ENCODE measurements at regions not wholly inside any gene's neighbourhood (a gene's known extent, or its start where the extent isn't known, plus 50 kb on each side); places are given as distances from the start of the nearest gene placed in this dataset.

GRCh38 chr11:98227278-98227677 lies 793.5 kb upstream of the CNTN5 start:
- Histone ChIP-seq H3K27me3 (ENCODE audit: low read depth) (no peaks in the 10 kb centered on the region), H3K36me3 (no peaks in the 10 kb centered on the region), H3K4me3 (no peak overlapping the region), H3K9me3 (no peaks in the 10 kb centered on the region), H3K27ac (no peak overlapping the region), H3K4me1 (no peaks in the 10 kb centered on the region)
- ATAC-seq = no peak
- no peak for TF ChIP-seq CTCF (IDR thresholded peaks at IDR 0.05)
- DNase-seq = no peak
- intact Hi-C loops (cut with DNase I) = no loop called here

DNA sequence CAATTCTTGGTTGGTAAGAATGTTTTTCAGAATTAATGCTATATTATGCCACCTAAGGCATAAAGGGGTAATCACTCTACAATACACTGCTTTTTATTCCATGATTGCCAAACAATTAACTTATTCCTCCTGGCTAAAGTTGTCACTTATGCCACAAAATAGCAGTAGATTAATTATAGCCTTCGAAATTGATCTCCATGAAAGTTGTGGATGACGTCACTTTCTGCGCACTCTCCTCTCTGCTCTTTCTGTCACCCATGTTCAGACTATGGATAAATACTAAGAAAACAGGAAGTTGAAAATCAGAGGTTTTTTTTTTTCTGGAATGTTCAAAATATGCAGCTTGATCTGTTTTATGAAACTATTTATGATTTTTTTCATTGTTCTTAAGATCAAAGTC lies 790.1 kb upstream of the CNTN5 start:
- no peak for ATAC-seq
- no peak for DNase-seq
- Histone ChIP-seq H3K9me3 (no peaks in the 10 kb centered on the region), H3K36me3 (no peaks in the 10 kb centered on the region), H3K4me3 (no peak overlapping the region), H3K27ac (no peak overlapping the region), H3K4me1 (no peaks in the 10 kb centered on the region), H3K27me3 (ENCODE audit: low read depth) (no peaks in the 10 kb centered on the region)
- intact Hi-C loops (cut with DNase I) = no loop called here
- TF ChIP-seq CTCF (IDR thresholded peaks at IDR 0.05) = no peak

DNA sequence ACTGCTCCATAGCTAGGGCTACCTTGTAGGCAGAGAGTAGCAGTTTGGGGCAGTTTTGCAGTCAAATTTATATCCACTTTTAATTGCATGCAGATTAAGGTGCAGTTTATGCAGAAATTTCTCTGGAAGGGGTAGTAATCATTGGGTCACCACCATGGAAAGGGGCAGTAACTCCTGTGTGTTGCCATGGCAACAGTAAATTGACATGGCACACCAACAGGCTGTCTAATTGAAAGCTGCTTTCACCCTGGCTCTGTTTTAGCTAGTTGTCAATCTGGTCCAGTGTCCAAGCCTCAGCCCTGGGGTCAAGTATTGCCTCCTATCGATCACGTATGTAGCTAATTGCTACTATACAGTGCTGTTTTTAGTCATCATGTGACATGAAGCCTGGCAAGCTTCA lies 786.1 kb upstream of the CNTN5 start:
- DNase-seq (no peak), ATAC-seq (no peak)
- no peak overlapping the region for H3K4me3 ChIP-seq
- no peaks in the 10 kb centered on the region for H3K36me3 ChIP-seq
- H3K9me3 ChIP-seq = no peaks in the 10 kb centered on the region
- intact Hi-C loops (cut with DNase I) = no loop called here
- no peak overlapping the region for H3K27ac ChIP-seq
- TF ChIP-seq CTCF (IDR thresholded peaks at IDR 0.05) = no peak
- H3K4me1 ChIP-seq = no peaks in the 10 kb centered on the region
- H3K27me3 ChIP-seq (ENCODE audit: low read depth) = no peaks in the 10 kb centered on the region

DNA sequence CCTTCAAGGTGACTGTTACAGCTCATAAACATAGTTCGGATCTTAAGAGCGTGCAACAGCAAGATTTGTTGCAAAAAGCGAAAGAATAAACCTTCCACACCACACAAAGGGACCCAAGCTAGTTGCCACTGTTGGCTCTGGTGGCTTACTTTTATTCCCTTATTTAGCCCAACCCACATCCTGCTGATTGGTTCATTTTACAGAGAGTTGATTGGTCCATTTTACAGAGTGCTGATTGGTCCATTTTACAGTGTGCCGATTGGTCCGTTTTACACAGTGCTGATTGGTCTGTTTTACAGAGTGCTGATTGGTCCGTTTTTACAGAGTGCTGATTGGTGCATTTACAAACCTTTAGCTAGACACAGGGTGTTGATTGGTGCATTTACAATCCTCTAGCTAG lies 776.9 kb upstream of the CNTN5 start:
- Histone ChIP-seq H3K4me1 (no peaks in the 10 kb centered on the region), H3K36me3 (no peaks in the 10 kb centered on the region), H3K27ac (no peak overlapping the region), H3K4me3 (no peak overlapping the region), H3K27me3 (ENCODE audit: low read depth) (no peaks in the 10 kb centered on the region), H3K9me3 (no peaks in the 10 kb centered on the region)
- DNase-seq = no peak
- ATAC-seq = no peak
- intact Hi-C loops (cut with DNase I) = no loop called here
- no peak for TF ChIP-seq CTCF (IDR thresholded peaks at IDR 0.05)

DNA sequence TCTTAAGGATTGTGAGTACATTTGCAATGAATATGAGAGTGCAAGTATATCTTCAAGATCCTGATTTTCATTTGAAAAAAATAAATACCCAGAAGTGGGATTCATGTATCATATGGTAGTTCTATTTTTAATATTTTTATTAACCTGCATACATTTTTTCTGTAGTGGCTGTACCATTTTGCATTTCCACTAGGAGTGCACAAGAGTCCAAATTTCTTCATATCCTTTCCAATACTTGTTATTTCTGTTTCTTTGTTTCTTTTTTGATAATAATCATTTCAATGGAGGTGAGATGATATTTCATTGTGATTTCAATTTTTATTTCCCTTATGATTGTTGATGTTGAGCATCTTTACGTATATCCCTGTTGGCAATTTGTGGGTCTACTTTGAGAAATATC lies 759.8 kb upstream of the CNTN5 start:
- H3K4me3 ChIP-seq = no peak overlapping the region
- H3K36me3 ChIP-seq = no peaks in the 10 kb centered on the region
- no peaks in the 10 kb centered on the region for H3K27me3 ChIP-seq (ENCODE audit: low read depth)
- intact Hi-C loops (cut with DNase I) = no loop called here
- no peak for TF ChIP-seq CTCF (IDR thresholded peaks at IDR 0.05)
- no peaks in the 10 kb centered on the region for H3K4me1 ChIP-seq
- DNase-seq = no peak
- H3K9me3 ChIP-seq = no peaks in the 10 kb centered on the region
- no peak for ATAC-seq
- no peak overlapping the region for H3K27ac ChIP-seq
